Mucosa of rectum (tissue), 2 donors: ENCODE measurements at regions not wholly inside any gene's neighbourhood (a gene's known extent, or its start where the extent isn't known, plus 50 kb on each side); places are given as distances from the start of the nearest gene placed in this dataset.

Experiments used
- H3K27ac ChIP-seq, 2 donors: one replicate each; pipeline ENCODE4 v1.7.0; 2013; ENCODE audit warnings: inconsistent platforms in 2 of 2, low read depth in 2 of 2, low read length in 2 of 2
- H3K27me3 ChIP-seq, 2 donors: one replicate each; pipeline ENCODE4 v1.7.0; 2013; ENCODE audit warnings: low read length in 2 of 2; ENCODE audit not compliant: control insufficient read depth in 2 of 2, insufficient read depth in 2 of 2
- H3K36me3 ChIP-seq, 2 donors: one replicate each; pipeline ENCODE4 v1.7.0; 2013; ENCODE audit warnings: low read length in 2 of 2; ENCODE audit not compliant: control insufficient read depth in 2 of 2, insufficient read depth in 2 of 2
- H3K4me1 ChIP-seq, 2 donors: one replicate each; pipeline ENCODE4 v1.7.0; 2013; ENCODE audit warnings: low read length in 2 of 2, mild to moderate bottlenecking in 1 of 2; ENCODE audit not compliant: control insufficient read depth in 2 of 2, insufficient read depth in 2 of 2
- H3K4me3 ChIP-seq, 2 donors: one replicate each; pipeline ENCODE4 v1.7.0; 2013; ENCODE audit warnings: low read length in 2 of 2
- H3K9ac ChIP-seq, 2 donors: one replicate each; pipeline ENCODE4 v1.7.0; 2013; ENCODE audit warnings: low read length in 2 of 2, low read depth in 1 of 2, mild to moderate bottlenecking in 1 of 2
- H3K9me3 ChIP-seq, 2 donors: one replicate each; pipeline ENCODE4 v1.7.0; 2013; ENCODE audit warnings: low read length in 2 of 2; ENCODE audit not compliant: control insufficient read depth in 2 of 2
- donor health status: healthy.
- donor health status: Normal muscosa, but diverticular disease.

- peaks cover 0 to 3% of the 10 kb centered on the region in 2 donors for H3K9me3 ChIP-seq
- no peak overlapping the region for H3K27ac ChIP-seq
- H3K9ac ChIP-seq = no peak overlapping the region
- no peaks in the 10 kb centered on the region for H3K27me3 ChIP-seq
- H3K36me3 ChIP-seq = no peaks in the 10 kb centered on the region
- H3K4me1 ChIP-seq = no peaks in the 10 kb centered on the region
- H3K4me3 ChIP-seq = no peak overlapping the region
These were observed 436.8 kb upstream of the IGFBP3 start for GRCh38 chr7:46357851-46358250.

DNA sequence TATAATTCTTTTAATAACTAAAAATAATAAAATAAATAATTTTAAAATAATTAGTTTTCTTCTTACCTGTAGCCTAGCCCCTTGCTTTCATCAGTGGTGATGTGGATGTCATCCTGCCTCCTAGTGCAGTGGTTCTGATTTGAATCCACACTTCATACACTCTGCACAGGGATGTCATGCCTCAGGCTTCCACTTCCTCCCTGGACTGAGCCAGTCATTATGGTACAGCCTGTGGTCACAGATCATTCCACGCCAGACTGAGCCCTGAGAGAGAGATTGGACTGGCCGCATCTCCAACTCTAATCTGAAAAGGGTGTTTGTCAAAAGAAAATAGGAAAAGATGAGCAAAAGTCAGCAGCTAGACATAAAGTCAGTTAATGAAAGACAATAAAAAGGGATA is 436.2 kb upstream of the IGFBP3 start:
- H3K9me3 ChIP-seq = peaks cover 0 to 3% of the 10 kb centered on the region in 2 donors
- H3K4me1 ChIP-seq = no peaks in the 10 kb centered on the region
- H3K27ac ChIP-seq = no peak overlapping the region
- H3K27me3 ChIP-seq = no peaks in the 10 kb centered on the region
- no peak overlapping the region for H3K4me3 ChIP-seq
- no peak overlapping the region for H3K9ac ChIP-seq
- H3K36me3 ChIP-seq = no peaks in the 10 kb centered on the region

- Histone ChIP-seq H3K9ac (no peak overlapping the region), H3K9me3 (peaks cover 0 to 3% of the 10 kb centered on the region in 2 donors), H3K27ac (no peak overlapping the region), H3K4me1 (no peaks in the 10 kb centered on the region), H3K36me3 (no peaks in the 10 kb centered on the region), H3K27me3 (no peaks in the 10 kb centered on the region), H3K4me3 (no peak overlapping the region)
These were observed 435.3 kb upstream of the IGFBP3 start for GRCh38 chr7:46356371-46356770.

- Histone ChIP-seq H3K27me3 (no peaks in the 10 kb centered on the region), H3K4me1 (no peaks in the 10 kb centered on the region), H3K9me3 (no peaks in the 10 kb centered on the region), H3K9ac (no peak overlapping the region), H3K4me3 (no peak overlapping the region), H3K36me3 (no peaks in the 10 kb centered on the region), H3K27ac (no peak overlapping the region)
These were observed 434.3 kb upstream of the IGFBP3 start for GRCh38 chr7:46355331-46355730.

- Histone ChIP-seq H3K27me3 (no peaks in the 10 kb centered on the region), H3K4me3 (no peak overlapping the region), H3K36me3 (no peaks in the 10 kb centered on the region), H3K27ac (no peak overlapping the region), H3K9ac (no peak overlapping the region), H3K4me1 (no peaks in the 10 kb centered on the region), H3K9me3 (no peaks in the 10 kb centered on the region)
These were observed 431.2 kb upstream of the IGFBP3 start for GRCh38 chr7:46352004-46352954.

DNA sequence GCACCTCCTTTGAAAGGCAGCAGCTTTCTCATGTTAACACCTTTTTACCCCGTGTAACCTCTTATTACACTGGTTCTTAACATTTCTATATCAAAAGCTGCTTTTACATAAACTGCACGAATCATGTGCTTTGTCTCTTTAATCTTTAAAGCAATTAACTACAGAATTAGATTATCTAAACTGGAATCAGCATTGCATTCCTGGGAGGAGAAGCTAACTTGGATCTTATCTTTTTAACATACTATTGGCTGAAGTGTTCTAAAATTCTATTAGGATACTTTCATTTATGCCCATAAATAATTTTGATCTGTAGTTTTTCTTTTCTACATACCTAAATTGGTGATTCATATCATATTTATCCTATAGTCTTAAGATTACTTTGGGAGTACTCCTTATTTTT is 428.4 kb upstream of the IGFBP3 start:
- no peaks in the 10 kb centered on the region for H3K27me3 ChIP-seq
- no peaks in the 10 kb centered on the region for H3K4me1 ChIP-seq

GRCh38 chr7:46344533-46344932 is 423.5 kb upstream of the IGFBP3 start:
- no peak overlapping the region for H3K27ac ChIP-seq
- no peak overlapping the region for H3K9ac ChIP-seq
- H3K36me3 ChIP-seq = no peaks in the 10 kb centered on the region
- H3K27me3 ChIP-seq = no peaks in the 10 kb centered on the region
- H3K9me3 ChIP-seq = no peaks in the 10 kb centered on the region
- no peaks in the 10 kb centered on the region for H3K4me1 ChIP-seq
- H3K4me3 ChIP-seq = no peak overlapping the region

More for the DNA sequence above, 428.4 kb upstream of the IGFBP3 start:
- H3K4me3 ChIP-seq = no peak overlapping the region
- no peaks in the 10 kb centered on the region for H3K36me3 ChIP-seq
- no peak overlapping the region for H3K9ac ChIP-seq
- H3K9me3 ChIP-seq = no peaks in the 10 kb centered on the region
- H3K27ac ChIP-seq = no peak overlapping the region

- Histone ChIP-seq H3K27ac (no peak overlapping the region), H3K27me3 (no peaks in the 10 kb centered on the region), H3K4me3 (no peak overlapping the region), H3K9me3 (no peaks in the 10 kb centered on the region), H3K36me3 (no peaks in the 10 kb centered on the region), H3K4me1 (no peaks in the 10 kb centered on the region), H3K9ac (no peak overlapping the region)
These were observed 422.7 kb upstream of the IGFBP3 start for GRCh38 chr7:46343802-46344201.

DNA sequence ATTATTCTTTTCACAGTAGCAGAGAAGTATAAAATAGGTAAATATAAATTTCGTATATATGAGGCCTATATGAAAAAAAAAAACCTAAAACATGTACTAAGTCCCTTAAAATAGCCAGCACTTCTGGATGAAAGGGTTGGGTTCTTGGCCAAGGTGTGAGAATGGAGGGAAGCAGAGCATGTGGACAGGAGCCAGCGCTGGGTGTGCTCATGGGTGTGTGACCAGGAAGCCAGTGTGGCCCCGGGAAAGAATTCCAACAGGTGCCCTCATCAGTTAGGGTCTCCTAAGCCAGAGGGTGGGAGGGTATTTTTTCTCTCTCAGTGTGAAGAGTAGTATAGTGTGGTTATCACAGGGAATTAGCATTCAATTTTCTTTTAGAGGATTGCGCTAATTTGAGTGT is 401.9 kb upstream of the IGFBP3 start:
- H3K4me1 ChIP-seq = no peaks in the 10 kb centered on the region
- no peak overlapping the region for H3K27ac ChIP-seq
- H3K36me3 ChIP-seq = no peaks in the 10 kb centered on the region
- no peaks in the 10 kb centered on the region for H3K27me3 ChIP-seq
- no peaks in the 10 kb centered on the region for H3K9me3 ChIP-seq
- H3K4me3 ChIP-seq = no peak overlapping the region
- H3K9ac ChIP-seq = no peak overlapping the region

GRCh38 chr7:46321556-46322205 is 400.6 kb upstream of the IGFBP3 start:
- no peak overlapping the region for H3K27ac ChIP-seq
- H3K4me1 ChIP-seq = no peaks in the 10 kb centered on the region
- no peak overlapping the region for H3K9ac ChIP-seq
- no peaks in the 10 kb centered on the region for H3K27me3 ChIP-seq
- no peaks in the 10 kb centered on the region for H3K9me3 ChIP-seq
- H3K4me3 ChIP-seq = no peak overlapping the region
- no peaks in the 10 kb centered on the region for H3K36me3 ChIP-seq
